GM21528 (cell line): ENCODE measurements at regions not wholly inside any gene's neighbourhood (a gene's known extent, or its start where the extent isn't known, plus 50 kb on each side); places are given as distances from the start of the nearest gene placed in this dataset.
A peak's percentile ranks its signal among the peaks of the same experiment; 100 is the strongest.
"Not testable (repeated sequence)": the region's sequence is repeated elsewhere in the genome, so short reads cannot be mapped to it uniquely, and the experiment has no call there.

Experiments used
- ATAC-seq: cut with Tn5 transposase; IDR thresholded peaks from one replicate; pipeline ENCODE4 v1.9.1; 2021; ENCODE audit warnings: mild to moderate bottlenecking, moderate library complexity; ENCODE audit not compliant: unreplicated experiment, low FRiP score

- no peak for ATAC-seq
Observed at GRCh38 chr14:89540830-89541470, 123.9 kb upstream of the FOXN3 start.

GRCh38 chr14:89540009-89540829 lies 123.2 kb upstream of the FOXN3 start:
- ATAC-seq = no peak

GRCh38 chr14:89537911-89538310 lies 120.9 kb upstream of the FOXN3 start:
- no peak for ATAC-seq

GRCh38 chr14:89534902-89535685 lies 118.1 kb upstream of the FOXN3 start:
- no peak for ATAC-seq

GRCh38 chr14:89533766-89534165 lies 116.7 kb upstream of the FOXN3 start:
- ATAC-seq = no peak

GRCh38 chr14:89533136-89533535 lies 116.1 kb upstream of the FOXN3 start:
- ATAC-seq = no peak

- ATAC-seq = no peak
Observed at GRCh38 chr14:89531661-89532335, 114.8 kb upstream of the FOXN3 start.

GRCh38 chr14:89524990-89525667 lies 108.1 kb upstream of the FOXN3 start:
- ATAC-seq = no peak

GRCh38 chr14:89524412-89524811 lies 107.4 kb upstream of the FOXN3 start:
- no peak for ATAC-seq

- no peak for ATAC-seq
Observed at GRCh38 chr14:89521988-89522387, 105.0 kb upstream of the FOXN3 start.

GRCh38 chr14:89519040-89519439 lies 102.0 kb upstream of the FOXN3 start:
- ATAC-seq = no peak

GRCh38 chr14:89516173-89516572 lies 99.1 kb upstream of the FOXN3 start:
- no peak for ATAC-seq

- ATAC-seq = no peak
Observed at GRCh38 chr14:89514601-89515000, 97.6 kb upstream of the FOXN3 start.

GRCh38 chr14:89509891-89510290 lies 92.9 kb upstream of the FOXN3 start:
- peak; percentile 3 for ATAC-seq

GRCh38 chr14:89508863-89509262 lies 91.8 kb upstream of the FOXN3 start:
- ATAC-seq = no peak

GRCh38 chr14:89507926-89508460 lies 91.0 kb upstream of the FOXN3 start:
- ATAC-seq = no peak

GRCh38 chr14:89507521-89507920 lies 90.5 kb upstream of the FOXN3 start:
- ATAC-seq = no peak

GRCh38 chr14:89506891-89507452 lies 89.9 kb upstream of the FOXN3 start:
- not testable (repeated sequence) for ATAC-seq

- ATAC-seq = no peak
Observed at GRCh38 chr14:89504602-89505313, 87.7 kb upstream of the FOXN3 start.
